ENCODE measurements at regions not wholly inside any gene's neighbourhood (a gene's known extent, or its start where the extent isn't known, plus 50 kb on each side); places are given as distances from the start of the nearest gene placed in this dataset.

DNA sequence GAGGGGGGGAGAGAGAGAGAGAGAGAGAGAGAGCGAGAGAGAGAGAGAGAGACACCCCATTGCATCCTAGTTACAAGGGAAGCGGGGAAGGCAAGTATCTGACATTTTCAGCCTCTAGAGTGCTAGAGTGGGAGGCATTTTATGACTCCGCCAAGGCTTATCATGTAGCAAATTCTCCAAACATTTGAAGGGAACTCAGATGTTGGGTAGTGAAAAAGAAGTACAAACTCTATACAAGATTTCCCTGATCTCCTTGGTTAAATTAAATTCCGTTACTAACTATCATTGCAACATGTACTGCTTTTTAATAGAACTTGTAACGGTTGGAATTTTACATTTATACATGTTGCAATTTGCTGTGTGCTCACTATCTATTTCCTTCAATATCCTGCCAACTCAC, 83.4 kb upstream of the FAM3C start:
- ChIA-PET POLR2A (no interaction called here), CTCF (interaction anchor here (0.7 kb wide), 1 partner anchor 30 kb away, joined by 3 read pairs; no protein-coding TSS in a partner anchor)
- Histone ChIP-seq H3K4me2 (no peak overlapping the region), H3K4me3 (no peak overlapping the region), H3K4me1 (no peaks in the 10 kb centered on the region), H3K9me3 (no peaks in the 10 kb centered on the region), H3K27ac (no peak overlapping the region)
- DNase-seq (ENCODE audit: low read depth in 1 of 2, low spot score in 1 of 2) (no peak), ATAC-seq (no peak), FAIRE-seq (no peak)
- WGBS (ENCODE audit: missing lambda C conversion rate), result 38% methylated on average over 4 of the region's 5 CpGs
- no peak for TF ChIP-seq ZC3H11A (IDR thresholded peaks at IDR 0.05)
- TF ChIP-seq, protein P1, sequence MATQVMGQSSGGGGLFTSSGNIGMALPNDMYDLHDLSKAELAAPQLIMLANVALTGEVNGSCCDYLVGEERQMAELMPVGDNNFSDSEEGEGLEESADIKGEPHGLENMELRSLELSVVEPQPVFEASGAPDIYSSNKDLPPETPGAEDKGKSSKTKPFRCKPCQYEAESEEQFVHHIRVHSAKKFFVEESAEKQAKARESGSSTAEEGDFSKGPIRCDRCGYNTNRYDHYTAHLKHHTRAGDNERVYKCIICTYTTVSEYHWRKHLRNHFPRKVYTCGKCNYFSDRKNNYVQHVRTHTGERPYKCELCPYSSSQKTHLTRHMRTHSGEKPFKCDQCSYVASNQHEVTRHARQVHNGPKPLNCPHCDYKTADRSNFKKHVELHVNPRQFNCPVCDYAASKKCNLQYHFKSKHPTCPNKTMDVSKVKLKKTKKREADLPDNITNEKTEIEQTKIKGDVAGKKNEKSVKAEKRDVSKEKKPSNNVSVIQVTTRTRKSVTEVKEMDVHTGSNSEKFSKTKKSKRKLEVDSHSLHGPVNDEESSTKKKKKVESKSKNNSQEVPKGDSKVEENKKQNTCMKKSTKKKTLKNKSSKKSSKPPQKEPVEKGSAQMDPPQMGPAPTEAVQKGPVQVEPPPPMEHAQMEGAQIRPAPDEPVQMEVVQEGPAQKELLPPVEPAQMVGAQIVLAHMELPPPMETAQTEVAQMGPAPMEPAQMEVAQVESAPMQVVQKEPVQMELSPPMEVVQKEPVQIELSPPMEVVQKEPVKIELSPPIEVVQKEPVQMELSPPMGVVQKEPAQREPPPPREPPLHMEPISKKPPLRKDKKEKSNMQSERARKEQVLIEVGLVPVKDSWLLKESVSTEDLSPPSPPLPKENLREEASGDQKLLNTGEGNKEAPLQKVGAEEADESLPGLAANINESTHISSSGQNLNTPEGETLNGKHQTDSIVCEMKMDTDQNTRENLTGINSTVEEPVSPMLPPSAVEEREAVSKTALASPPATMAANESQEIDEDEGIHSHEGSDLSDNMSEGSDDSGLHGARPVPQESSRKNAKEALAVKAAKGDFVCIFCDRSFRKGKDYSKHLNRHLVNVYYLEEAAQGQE (IDR thresholded peaks at IDR 0.05), result no peak
- no peak for TF ChIP-seq POLR2AphosphoS2 (conservative IDR thresholded peaks at IDR 0.05; ENCODE audit: low read length)
- TF ChIP-seq MYC (IDR thresholded peaks at IDR 0.05; ENCODE audit: borderline replicate concordance, low read length), result no peak
- TF ChIP-seq JUN (IDR thresholded peaks at IDR 0.05), result no peak
- no peak for TF ChIP-seq JUNB (IDR thresholded peaks at IDR 0.05)
- TF ChIP-seq ZFP36 (IDR thresholded peaks at IDR 0.05; ENCODE audit: borderline replicate concordance, partially characterized antibody), result no peak
- TF ChIP-seq KDM5A (IDR thresholded peaks at IDR 0.05), result no peak

DNA sequence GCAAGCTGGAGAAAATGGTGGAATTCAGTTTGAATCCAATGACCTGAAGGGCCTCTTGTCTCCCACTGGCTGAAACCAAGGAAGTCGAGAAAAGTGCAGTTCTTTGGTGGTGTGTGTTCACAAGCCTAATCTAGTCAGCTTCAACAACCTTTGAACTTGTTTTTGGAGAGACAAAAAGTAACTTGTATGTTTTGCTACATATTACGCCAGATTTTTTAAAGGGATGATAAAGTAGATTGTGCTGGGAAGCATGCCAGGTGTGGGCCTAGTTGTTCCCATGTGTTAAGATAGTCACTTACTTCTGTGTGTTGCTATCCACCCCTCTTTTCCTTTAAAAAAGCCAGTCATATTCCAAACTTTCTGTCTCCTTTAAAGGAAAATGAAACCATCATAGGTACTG, 79.7 kb upstream of the FAM3C start:
- POLR2A ChIA-PET, result no interaction called here
- no peak for DNase-seq (ENCODE audit: low read depth in 1 of 2, low spot score in 1 of 2)
- no peaks in the 10 kb centered on the region for H3K4me1 ChIP-seq
- TF ChIP-seq HOXB13 (CRISPR knock-in tag; IDR thresholded peaks at IDR 0.05; ENCODE audit: low read depth) (no peak), ZNF302 (CRISPR knock-in tag; IDR thresholded peaks at IDR 0.05) (no peak), FOSL2 (IDR thresholded peaks at IDR 0.05) (no peak), FOSL2 (CRISPR knock-in tag; IDR thresholded peaks at IDR 0.05) (no peak), TP53 (CRISPR knock-in tag; IDR thresholded peaks at IDR 0.05) (no peak), BHLHE40 (IDR thresholded peaks at IDR 0.05; ENCODE audit: low read depth, low read length) (no peak), HEYL (CRISPR knock-in tag; IDR thresholded peaks at IDR 0.05) (no peak), ZSCAN20 (CRISPR knock-in tag; IDR thresholded peaks at IDR 0.05) (no peak), JUNB (IDR thresholded peaks at IDR 0.05) (no peak), JUN (IDR thresholded peaks at IDR 0.05) (no peak), CHD2 (IDR thresholded peaks at IDR 0.05; ENCODE audit: low read length, partially characterized antibody) (no peak), POLR2A (IDR thresholded peaks at IDR 0.05; ENCODE audit: low read length) (no peak), CEBPB (IDR thresholded peaks at IDR 0.05) (no peak)
- TF ChIP-seq, protein P2, sequence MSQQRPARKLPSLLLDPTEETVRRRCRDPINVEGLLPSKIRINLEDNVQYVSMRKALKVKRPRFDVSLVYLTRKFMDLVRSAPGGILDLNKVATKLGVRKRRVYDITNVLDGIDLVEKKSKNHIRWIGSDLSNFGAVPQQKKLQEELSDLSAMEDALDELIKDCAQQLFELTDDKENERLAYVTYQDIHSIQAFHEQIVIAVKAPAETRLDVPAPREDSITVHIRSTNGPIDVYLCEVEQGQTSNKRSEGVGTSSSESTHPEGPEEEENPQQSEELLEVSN (IDR thresholded peaks at IDR 0.05; ENCODE audit: borderline replicate concordance, low read depth), result no peak
- no peak overlapping the region for H3K4me2 ChIP-seq
- no peak for FAIRE-seq
- no peak for ATAC-seq
- 54% methylated on average over 2 of the region's 2 CpGs for WGBS (ENCODE audit: missing lambda C conversion rate)
- no peaks in the 10 kb centered on the region for H3K9me3 ChIP-seq
- CTCF ChIA-PET, result no interaction called here
- no peak overlapping the region for H3K4me3 ChIP-seq
- no peak overlapping the region for H3K27ac ChIP-seq

DNA sequence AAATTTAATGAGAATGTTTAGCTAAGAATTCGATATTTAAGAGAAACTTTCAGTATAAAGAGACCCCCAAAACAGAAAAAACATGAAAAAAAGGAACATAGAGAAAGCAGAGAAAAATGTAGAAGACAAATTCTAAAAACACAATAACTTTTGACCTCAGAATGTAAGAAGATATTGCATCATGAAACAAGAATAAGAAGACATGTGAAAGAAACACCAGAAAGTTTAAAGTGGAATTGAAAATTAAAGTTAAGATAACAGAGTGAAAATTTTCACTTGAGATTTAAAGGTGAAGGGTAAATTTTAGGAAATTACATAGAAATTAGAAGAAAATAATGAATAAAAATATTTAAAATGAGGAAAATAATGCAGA, 78.2 kb upstream of the FAM3C start:
- CTCF ChIA-PET, result interaction anchor here (0.7 to 1.2 kb wide), 2 partner anchors 78 to 103 kb away, joined by 3 read pairs; no protein-coding TSS in a partner anchor
- Histone ChIP-seq H3K4me1 (no peaks in the 10 kb centered on the region), H3K4me2 (no peak overlapping the region), H3K9me3 (no peaks in the 10 kb centered on the region), H3K27ac (no peak overlapping the region), H3K4me3 (no peak overlapping the region)
- POLR2A ChIA-PET, result no interaction called here
- FAIRE-seq (no peak), DNase-seq (ENCODE audit: low read depth in 1 of 2, low spot score in 1 of 2) (no peak), ATAC-seq (no peak)
- WGBS (ENCODE audit: missing lambda C conversion rate), result 3% methylated on average over 1 of the region's 1 CpG
- TF ChIP-seq, protein P3, sequence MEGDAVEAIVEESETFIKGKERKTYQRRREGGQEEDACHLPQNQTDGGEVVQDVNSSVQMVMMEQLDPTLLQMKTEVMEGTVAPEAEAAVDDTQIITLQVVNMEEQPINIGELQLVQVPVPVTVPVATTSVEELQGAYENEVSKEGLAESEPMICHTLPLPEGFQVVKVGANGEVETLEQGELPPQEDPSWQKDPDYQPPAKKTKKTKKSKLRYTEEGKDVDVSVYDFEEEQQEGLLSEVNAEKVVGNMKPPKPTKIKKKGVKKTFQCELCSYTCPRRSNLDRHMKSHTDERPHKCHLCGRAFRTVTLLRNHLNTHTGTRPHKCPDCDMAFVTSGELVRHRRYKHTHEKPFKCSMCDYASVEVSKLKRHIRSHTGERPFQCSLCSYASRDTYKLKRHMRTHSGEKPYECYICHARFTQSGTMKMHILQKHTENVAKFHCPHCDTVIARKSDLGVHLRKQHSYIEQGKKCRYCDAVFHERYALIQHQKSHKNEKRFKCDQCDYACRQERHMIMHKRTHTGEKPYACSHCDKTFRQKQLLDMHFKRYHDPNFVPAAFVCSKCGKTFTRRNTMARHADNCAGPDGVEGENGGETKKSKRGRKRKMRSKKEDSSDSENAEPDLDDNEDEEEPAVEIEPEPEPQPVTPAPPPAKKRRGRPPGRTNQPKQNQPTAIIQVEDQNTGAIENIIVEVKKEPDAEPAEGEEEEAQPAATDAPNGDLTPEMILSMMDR (IDR thresholded peaks at IDR 0.05), result no peak
- TF ChIP-seq HOXB5 (CRISPR knock-in tag; IDR thresholded peaks at IDR 0.05) (no peak), MAZ (IDR thresholded peaks at IDR 0.05; ENCODE audit: borderline replicate concordance, low read depth, low read length) (no peak), EHF (CRISPR knock-in tag; IDR thresholded peaks at IDR 0.05) (no peak), PHF8 (IDR thresholded peaks at IDR 0.05; ENCODE audit: borderline replicate concordance, low read depth) (no peak), ESRRA (IDR thresholded peaks at IDR 0.05; ENCODE audit: borderline replicate concordance, low read length) (no peak), NR3C1 (IDR thresholded peaks at IDR 0.05) (no peak)
- TF ChIP-seq, protein P4, sequence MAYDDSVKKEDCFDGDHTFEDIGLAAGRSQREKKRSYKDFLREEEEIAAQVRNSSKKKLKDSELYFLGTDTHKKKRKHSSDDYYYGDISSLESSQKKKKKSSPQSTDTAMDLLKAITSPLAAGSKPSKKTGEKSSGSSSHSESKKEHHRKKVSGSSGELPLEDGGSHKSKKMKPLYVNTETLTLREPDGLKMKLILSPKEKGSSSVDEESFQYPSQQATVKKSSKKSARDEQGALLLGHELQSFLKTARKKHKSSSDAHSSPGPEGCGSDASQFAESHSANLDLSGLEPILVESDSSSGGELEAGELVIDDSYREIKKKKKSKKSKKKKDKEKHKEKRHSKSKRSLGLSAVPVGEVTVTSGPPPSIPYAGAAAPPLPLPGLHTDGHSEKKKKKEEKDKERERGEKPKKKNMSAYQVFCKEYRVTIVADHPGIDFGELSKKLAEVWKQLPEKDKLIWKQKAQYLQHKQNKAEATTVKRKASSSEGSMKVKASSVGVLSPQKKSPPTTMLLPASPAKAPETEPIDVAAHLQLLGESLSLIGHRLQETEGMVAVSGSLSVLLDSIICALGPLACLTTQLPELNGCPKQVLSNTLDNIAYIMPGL (CRISPR knock-in tag; IDR thresholded peaks at IDR 0.05; ENCODE audit: borderline replicate concordance), result no peak
- TF ChIP-seq, protein P5, sequence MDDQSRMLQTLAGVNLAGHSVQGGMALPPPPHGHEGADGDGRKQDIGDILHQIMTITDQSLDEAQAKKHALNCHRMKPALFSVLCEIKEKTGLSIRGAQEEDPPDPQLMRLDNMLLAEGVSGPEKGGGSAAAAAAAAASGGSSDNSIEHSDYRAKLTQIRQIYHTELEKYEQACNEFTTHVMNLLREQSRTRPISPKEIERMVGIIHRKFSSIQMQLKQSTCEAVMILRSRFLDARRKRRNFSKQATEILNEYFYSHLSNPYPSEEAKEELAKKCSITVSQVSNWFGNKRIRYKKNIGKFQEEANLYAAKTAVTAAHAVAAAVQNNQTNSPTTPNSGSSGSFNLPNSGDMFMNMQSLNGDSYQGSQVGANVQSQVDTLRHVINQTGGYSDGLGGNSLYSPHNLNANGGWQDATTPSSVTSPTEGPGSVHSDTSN (IDR thresholded peaks at IDR 0.05), result no peak
